BJ (cell line): ENCODE measurements at regions not wholly inside any gene's neighbourhood (a gene's known extent, or its start where the extent isn't known, plus 50 kb on each side); places are given as distances from the start of the nearest gene placed in this dataset.

Experiments
- CTCF ChIA-PET: fragments of 350-600 bp; formaldehyde crosslinking; extraction: SDS; loops from one replicate; lab custom pipeline; 2021; ENCODE audit warnings: antibody characterized with exemption, inconsistent platforms; lab: Yijun Ruan, JAX
- POLR2A ChIA-PET: fragments of 300-600 bp; sonication (Branson Sonifier 250); formaldehyde crosslinking; extraction: SDS; loops from one replicate; lab custom pipeline; 2021; ENCODE audit warnings: antibody characterized with exemption; lab: Charles Lee
- DNase-seq: peaks from one replicate; pipeline ENCODE4 v3.0.0-alpha.2; 2011; ENCODE audit warnings: low read depth
- H3K27me3 ChIP-seq: 2 replicates; pipeline ENCODE4 v1.6.0; 2011; ENCODE audit warnings: low read length; ENCODE audit not compliant: control insufficient read depth, insufficient read depth
- H3K36me3 ChIP-seq: 2 replicates; pipeline ENCODE4 v1.5.1; 2011; ENCODE audit warnings: low read length; ENCODE audit not compliant: control insufficient read depth, insufficient read depth
- H3K4me3 ChIP-seq: 2 replicates; pipeline ENCODE4 v1.5.1; 2011; ENCODE audit warnings: low read depth, mild to moderate bottlenecking, control low read depth, low read length
- TF ChIP-seq, protein P1 (sequence below): IDR thresholded peaks from 2 replicates; pipeline ENCODE4 v1.5.1; 2011; ENCODE audit warnings: low read depth, mild to moderate bottlenecking, control low read depth, inconsistent platforms, low read length, moderate library complexity; ENCODE audit not compliant: insufficient read depth

DNA sequence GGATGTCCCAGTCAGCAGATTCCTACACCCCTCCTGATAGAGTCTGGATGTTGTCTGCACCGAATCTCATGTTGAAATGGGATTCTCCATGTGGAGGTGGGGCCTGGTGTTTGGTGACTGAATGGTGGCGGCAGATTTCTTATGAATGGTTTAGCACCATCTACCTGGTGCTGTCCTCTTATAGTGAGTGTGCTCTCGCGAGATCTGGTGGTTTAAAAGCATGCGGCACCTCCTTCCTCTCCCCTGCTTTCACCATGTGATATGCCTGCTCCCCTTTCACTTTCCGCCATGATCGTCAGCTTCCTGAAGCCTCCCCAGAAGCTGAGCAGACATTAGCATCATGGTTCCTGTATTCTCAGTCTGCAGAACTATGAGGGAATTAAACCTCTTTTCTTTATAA lies 135.2 kb upstream of the SLC6A11 start:
- ChIA-PET POLR2A (no interaction called here), CTCF (no interaction called here)
- no peaks in the 10 kb centered on the region for H3K27me3 ChIP-seq
- H3K36me3 ChIP-seq, result no peaks in the 10 kb centered on the region
- TF ChIP-seq, protein P1, sequence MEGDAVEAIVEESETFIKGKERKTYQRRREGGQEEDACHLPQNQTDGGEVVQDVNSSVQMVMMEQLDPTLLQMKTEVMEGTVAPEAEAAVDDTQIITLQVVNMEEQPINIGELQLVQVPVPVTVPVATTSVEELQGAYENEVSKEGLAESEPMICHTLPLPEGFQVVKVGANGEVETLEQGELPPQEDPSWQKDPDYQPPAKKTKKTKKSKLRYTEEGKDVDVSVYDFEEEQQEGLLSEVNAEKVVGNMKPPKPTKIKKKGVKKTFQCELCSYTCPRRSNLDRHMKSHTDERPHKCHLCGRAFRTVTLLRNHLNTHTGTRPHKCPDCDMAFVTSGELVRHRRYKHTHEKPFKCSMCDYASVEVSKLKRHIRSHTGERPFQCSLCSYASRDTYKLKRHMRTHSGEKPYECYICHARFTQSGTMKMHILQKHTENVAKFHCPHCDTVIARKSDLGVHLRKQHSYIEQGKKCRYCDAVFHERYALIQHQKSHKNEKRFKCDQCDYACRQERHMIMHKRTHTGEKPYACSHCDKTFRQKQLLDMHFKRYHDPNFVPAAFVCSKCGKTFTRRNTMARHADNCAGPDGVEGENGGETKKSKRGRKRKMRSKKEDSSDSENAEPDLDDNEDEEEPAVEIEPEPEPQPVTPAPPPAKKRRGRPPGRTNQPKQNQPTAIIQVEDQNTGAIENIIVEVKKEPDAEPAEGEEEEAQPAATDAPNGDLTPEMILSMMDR, result no peak
- H3K4me3 ChIP-seq, result no peak overlapping the region
- DNase-seq, result no peak

DNA sequence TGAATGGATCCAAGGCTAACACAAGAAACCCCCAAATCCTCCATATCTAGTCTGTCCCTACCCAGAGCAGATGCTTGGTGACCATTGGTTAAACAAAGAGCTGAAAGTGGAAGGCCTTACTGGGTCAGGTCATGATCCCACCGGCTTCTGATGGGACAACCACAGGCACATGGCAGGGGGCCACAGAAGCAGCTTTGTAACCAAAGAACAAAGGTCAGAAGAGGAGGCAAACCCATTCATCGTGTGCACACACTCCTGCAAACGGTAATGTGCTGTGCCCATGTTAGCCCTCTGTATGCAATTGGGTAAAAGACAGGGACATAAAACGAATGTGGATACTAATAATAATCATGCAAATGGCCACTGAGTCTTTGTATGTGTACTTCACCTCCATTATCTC lies 133.3 kb upstream of the SLC6A11 start:
- ChIA-PET CTCF (interaction anchor here (0.5 kb wide), 1 partner anchor 282 kb away, joined by 3 read pairs; no protein-coding TSS in a partner anchor), POLR2A (no interaction called here)
- Histone ChIP-seq H3K36me3 (no peaks in the 10 kb centered on the region), H3K27me3 (no peaks in the 10 kb centered on the region), H3K4me3 (no peak overlapping the region)
- no peak for DNase-seq
- TF ChIP-seq, protein P1, result no peak

DNA sequence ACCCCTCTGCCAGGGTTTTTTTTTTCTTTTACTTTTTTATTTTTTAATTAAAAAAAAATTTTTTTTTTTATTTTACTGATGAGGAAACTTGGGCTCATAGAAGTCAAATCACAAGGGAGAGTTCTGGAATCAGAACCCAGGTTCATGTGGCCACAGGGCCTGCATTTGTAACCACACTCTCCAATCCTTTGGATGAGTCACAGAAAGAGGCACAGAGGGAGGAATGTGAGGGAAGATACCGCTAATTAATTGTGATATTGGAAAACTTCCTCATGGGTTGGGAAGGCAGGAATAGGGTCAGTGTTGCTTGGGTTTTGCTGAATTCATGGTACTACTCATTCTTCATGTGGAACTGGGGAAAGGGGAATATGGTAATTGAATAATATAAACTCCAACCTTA lies 132.9 kb upstream of the SLC6A11 start:
- no peak for DNase-seq
- TF ChIP-seq, protein P1, result no peak
- H3K4me3 ChIP-seq, result no peak overlapping the region
- H3K36me3 ChIP-seq, result no peaks in the 10 kb centered on the region
- POLR2A ChIA-PET, result no interaction called here
- H3K27me3 ChIP-seq, result no peaks in the 10 kb centered on the region
- CTCF ChIA-PET, result interaction anchor here (0.5 kb wide), 1 partner anchor 283 kb away, joined by 3 read pairs; no protein-coding TSS in a partner anchor

DNA sequence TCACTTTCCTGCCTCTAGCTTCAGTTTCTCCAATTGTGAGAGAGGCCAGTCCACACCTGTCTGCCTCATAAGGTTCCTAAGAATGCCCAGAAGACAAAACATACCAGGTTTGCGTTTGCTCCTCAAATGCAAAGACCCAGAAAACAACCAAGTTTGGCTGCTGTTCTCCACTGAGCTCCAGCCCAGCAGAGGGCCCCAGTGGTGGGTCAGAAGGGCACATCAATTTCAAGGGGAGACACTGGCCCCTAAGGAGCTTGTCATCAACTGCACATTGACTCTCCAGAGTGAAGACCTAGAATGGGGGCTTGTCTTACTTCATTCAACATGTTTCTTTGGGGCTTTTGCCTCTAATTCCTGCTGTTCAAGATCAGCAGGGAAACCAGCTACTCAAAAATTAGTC lies 127.9 kb upstream of the SLC6A11 start:
- TF ChIP-seq, protein P1, result no peak
- H3K27me3 ChIP-seq, result peaks cover 1% of the 10 kb centered on the region; the same call in 1 of the 2 replicates
- no peak overlapping the region for H3K4me3 ChIP-seq
- POLR2A ChIA-PET, result no interaction called here
- CTCF ChIA-PET, result no interaction called here
- no peak for DNase-seq
- no peaks in the 10 kb centered on the region for H3K36me3 ChIP-seq

DNA sequence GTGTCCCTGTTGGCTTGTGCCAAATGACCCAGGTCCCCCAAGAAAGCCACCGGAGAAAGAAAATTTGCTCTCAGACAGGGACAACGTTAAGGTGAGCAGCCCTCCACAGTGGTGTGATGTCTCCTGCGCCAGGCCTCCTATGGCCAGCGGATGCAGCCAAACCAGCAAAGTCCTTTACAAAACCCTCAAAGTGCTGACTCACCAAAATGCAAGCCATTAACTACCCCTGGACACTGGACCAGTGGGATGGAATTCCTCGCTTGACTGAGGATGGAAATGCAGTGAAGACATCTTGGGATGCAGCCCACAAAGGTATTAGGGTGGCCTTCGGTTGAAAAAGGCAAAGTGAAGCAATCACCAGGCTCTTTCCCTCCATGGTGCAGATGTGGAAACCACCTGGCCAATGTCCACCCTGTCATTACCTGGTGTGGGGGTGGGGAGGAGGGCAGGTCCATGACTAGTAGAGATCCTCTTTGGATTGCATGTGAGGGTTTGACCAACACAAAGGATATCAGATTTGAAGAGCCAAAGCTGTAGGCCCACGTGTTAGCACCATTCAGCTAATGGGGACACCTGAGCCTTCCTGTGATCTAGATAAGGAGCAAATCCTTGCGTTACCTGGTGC lies 127.4 kb upstream of the SLC6A11 start:
- DNase-seq, result no peak
- CTCF ChIA-PET, result no interaction called here
- no peaks in the 10 kb centered on the region for H3K36me3 ChIP-seq
- no peak overlapping the region for H3K4me3 ChIP-seq
- peaks cover 1% of the 10 kb centered on the region; the same call in 1 of the 2 replicates for H3K27me3 ChIP-seq
- POLR2A ChIA-PET, result no interaction called here
- TF ChIP-seq, protein P1, result no peak
